GM04503 (cell line): ENCODE measurements at regions not wholly inside any gene's neighbourhood (a gene's known extent, or its start where the extent isn't known, plus 50 kb on each side); places are given as distances from the start of the nearest gene placed in this dataset.
"Not testable (repeated sequence)": the region's sequence is repeated elsewhere in the genome, so short reads cannot be mapped to it uniquely, and the experiment has no call there.

Source experiments
- DNase-seq: peaks from one replicate; pipeline ENCODE4 v3.0.0-alpha.2; 2012; ENCODE audit warnings: low read depth

DNA sequence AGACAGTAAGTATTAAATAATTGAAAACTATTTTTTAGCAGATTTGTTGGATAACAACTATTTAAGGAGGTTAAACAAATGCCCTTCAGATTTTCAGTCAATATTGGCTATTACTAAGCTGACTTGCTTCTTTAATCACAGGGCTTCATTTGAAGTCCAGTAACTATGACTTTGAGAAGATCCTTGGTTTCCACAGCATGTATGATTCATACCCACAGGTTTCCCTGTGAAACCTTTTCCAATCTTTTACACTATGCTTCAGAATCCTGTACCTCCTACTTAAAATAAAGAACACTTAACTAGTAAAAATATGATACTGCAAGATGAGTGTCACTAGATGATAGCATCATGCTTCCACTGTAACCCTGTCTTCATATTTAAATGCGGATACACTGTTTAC, 211.9 kb downstream of the SPATA31A1 start:
- DNase-seq = not testable (repeated sequence)

- DNase-seq = not testable (repeated sequence)
Measured at GRCh38 chr9:39568900-39569299, 213.4 kb downstream of the SPATA31A1 start.

DNA sequence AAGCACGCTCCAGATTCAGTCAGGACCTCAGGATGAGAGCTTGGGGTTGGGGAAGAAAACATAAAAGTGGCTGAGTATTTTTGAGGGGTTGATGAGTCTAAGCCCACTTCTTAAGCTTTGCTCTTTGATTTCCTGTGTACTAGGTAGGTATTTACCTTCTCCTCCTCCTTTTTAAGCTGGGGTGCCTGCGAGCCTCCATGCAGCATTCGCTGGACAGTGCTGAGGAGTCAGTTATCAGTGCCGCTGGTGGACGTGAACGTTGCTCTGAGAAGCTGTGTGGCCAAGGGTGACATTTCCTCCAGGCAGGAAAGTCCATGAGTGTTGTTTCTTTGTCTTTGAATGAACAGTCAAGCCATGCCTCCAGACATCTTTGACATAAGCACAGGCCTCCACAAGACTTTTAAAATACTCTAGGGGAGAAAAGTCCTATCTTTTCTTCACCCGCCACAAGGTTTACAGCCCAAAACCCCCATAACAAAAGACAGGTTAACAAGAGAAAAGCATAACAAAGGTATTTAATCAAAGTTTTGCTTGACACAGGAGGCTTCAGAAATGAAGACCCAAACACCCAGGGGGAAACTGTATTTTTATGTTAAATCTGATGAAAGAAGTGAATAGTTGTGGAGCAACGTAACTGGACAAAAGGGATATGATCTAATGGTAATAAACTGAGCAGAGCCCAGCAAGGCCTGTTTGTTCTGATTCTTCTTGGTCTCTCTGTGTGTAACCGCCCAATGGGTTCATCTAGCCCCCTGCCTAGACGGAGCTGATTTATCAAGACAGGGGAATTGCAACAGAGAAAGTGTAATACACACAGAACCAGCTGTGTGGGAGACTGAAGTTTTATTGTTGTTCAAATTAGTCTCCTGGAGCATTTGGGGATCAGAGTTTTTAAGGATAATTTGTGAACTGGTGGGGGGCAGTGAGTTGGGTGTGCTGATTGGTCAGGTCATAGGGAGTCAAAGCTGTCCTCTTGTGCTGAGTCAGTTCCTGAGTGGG, 217.9 kb downstream of the SPATA31A1 start:
- not testable (repeated sequence) for DNase-seq

GRCh38 chr9:39579000-39579399, 223.5 kb downstream of the SPATA31A1 start:
- not testable (repeated sequence) for DNase-seq

DNA sequence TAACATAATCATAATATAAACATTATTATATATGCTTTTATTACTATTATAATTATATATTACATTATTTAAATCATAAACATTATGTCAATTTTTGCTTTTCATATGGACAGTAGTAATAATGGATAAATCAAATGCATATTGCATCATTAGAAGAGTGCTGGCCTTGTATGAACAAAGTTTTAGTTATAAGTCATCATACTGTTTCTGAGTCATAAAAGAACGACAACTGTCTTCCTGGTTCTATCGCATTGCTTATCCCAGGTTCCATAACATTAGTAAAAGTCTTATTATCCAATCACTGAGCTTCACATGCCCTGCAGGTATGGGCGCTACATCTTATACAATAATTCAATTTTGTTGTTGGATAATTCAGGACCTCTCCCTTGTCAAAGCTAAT, 225.8 kb downstream of the SPATA31A1 start:
- not testable (repeated sequence) for DNase-seq

DNA sequence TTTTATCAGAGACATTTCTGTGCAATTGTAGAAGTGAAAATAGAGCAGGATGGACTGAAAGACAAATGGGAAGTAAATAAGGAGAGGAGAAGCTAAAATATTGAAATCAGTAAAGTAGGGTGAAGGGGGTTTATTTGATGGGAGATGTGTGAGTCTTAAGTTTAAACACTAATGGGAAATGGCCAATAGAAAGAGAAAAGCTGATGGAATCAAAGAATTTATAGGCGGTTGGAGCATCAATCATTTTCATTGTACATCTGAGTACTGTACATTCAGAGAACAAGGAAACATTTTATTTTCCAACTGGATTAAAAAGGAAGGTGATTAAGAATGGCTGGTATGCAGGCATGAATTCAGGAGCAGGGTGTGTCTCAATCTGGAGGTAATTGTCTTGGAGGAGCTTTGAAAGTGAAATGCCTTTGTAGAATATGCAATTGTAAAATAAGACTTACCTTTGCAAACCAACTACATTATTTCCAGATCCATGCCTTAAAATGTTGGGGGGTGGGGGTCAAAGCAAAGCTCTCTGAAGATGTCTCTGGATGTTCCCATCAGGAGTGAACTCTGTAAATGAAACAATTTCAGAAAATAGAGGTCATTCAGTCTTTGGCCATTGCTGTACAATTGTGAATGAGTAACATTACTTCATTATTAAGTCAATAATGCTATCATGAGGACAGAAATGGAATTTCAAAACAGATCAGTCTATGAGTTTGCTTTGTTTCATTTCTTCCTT, 227.4 kb downstream of the SPATA31A1 start:
- DNase-seq = not testable (repeated sequence)

DNA sequence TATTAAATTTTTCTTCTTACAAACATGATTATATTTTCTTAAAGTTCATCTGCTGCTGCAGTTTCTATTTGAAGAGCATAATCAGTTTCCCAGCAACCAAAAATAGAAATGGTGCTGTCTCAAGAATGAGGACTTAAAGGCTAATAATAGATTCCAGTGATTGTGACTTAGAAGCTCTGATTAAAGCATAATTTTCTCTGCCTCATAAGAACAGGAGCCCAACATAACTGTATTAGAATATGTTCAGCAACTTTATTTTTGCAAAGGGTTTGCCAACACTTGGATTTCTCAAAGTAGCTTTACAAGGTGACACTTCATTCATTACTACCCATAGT, 227.9 kb downstream of the SPATA31A1 start:
- DNase-seq = not testable (repeated sequence)

GRCh38 chr9:39585233-39585632, 229.8 kb downstream of the SPATA31A1 start:
- DNase-seq = not testable (repeated sequence)

- no peak for DNase-seq
Measured at GRCh38 chr9:39587844-39588499, 232.5 kb downstream of the SPATA31A1 start.

DNA sequence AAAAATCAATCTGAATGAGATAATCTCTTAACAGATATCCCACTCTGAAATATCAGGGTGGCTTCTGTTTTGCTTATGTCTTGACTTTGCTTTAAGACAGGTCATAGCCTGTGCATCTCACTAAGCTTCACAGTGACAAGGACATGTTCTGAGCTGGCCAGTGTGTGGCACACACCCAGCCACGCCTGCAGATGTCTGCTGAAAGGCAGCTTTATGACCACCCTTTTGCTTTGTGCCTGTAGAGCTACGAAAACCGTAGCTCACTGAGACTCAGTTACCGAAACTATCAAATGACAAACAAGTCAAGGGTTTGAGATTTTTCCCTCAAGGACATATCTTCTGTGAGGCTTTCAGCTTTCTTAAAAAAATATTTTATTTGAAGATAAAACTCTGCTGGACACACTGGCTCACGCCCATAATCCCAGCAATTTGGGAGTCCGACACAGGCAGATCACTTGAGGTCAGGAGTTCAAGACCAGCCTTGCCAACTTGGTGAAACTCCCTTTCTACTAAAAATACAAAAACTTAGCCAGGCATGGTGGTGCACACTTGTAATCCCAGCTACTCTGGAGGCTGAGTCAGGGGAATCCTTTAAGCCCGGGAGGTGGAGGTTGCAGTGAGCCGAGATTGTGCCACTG, 233.2 kb downstream of the SPATA31A1 start:
- no peak for DNase-seq

DNA sequence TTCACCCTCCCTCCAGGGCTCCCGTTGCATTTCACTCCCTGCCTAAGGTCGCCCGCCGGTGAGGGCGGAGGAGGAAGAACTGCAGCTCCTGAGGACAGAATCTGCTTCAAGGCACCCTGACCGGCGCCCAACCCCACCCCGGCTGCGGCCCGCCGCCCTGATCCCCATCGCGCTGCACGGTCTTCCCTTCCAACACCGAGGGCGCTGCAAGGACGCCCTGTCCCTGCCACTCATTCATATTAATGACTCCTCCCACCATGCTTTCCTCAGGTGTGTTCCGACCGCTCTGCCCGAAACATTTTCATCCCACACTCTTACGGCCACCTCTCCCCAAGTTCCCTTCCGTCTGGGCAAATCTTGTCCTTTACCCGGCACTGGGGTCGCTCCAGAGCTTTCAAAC, 248.6 kb downstream of the SPATA31A1 start:
- not testable (repeated sequence) for DNase-seq

GRCh38 chr9:39611449-39612231, 256.2 kb downstream of the SPATA31A1 start:
- not testable (repeated sequence) for DNase-seq

GRCh38 chr9:39616480-39616879, 261.0 kb downstream of the SPATA31A1 start:
- DNase-seq = not testable (repeated sequence)

GRCh38 chr9:39624048-39624447, 268.6 kb downstream of the SPATA31A1 start:
- not testable (repeated sequence) for DNase-seq

- DNase-seq = not testable (repeated sequence)
Measured at GRCh38 chr9:39632071-39632470, 276.6 kb downstream of the SPATA31A1 start.

GRCh38 chr9:39649029-39649428, 293.6 kb downstream of the SPATA31A1 start:
- not testable (repeated sequence) for DNase-seq

- DNase-seq = not testable (repeated sequence)
Measured at GRCh38 chr9:39656960-39657603, 301.6 kb downstream of the SPATA31A1 start.

DNA sequence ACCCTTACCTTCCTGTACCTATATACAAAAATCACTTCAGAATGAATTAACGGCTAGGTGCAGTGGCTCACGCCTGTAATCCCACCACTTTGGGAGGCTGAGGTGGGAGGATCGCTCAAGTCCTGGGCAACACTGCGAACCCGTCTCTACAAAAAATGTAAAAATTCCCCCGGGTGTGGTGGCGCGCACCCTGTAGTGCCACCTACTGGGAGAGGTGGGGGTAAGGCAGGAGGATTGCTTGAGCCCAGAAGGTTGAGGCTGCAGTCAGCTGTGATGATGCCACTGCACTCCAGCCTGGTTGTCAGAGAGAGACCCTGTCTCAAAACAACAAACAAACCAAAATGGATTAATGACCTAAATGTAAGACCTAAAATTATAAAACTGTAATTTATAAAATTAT, 307.6 kb downstream of the SPATA31A1 start:
- not testable (repeated sequence) for DNase-seq

DNA sequence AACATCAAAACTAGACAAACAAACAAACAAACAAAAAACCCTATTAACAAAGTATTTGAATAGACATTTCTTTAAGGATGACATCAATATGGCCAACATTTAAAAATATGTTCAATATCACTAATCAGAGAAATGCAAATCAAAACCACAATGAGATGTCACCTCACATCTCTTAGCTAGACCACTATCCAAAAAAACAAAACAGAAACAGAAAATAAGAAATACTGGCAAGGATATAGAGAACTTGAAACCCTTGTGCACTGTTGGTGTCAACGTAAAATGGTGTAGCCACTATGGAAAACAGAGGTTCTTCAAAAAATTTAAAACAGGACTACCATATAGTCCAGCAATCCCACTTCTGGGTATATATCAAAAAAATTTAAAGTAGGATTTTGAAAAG, 308.2 kb downstream of the SPATA31A1 start:
- DNase-seq = not testable (repeated sequence)

GRCh38 chr9:39665020-39665419, 309.6 kb downstream of the SPATA31A1 start:
- DNase-seq = not testable (repeated sequence)
